ENCODE measurements at regions not wholly inside any gene's neighbourhood (a gene's known extent, or its start where the extent isn't known, plus 50 kb on each side); places are given as distances from the start of the nearest gene placed in this dataset.

DNA sequence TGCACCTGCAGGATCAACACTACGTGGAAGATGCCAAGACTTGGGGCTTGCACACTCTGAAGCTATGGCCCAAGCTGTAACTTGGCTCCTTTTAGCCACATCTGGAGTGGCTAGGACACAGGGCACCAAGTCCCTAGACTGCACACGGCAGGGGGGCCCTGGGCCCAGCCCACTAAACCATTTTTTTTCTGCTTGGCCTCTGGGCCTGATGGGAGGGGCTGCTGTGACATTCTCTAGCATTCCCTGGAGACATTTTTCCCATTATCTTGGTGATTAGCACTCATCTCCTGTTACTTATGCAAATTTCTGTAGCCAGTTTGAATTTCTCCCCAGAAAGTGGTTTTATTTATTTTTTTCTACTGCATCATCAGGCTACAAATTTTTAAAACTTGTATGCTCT lies 1080.7 kb downstream of the LRFN5 start:
- Histone ChIP-seq H3K9me3 (ENCODE audit: low read depth, low read length, poor library complexity, severe bottlenecking) (no peaks in the 10 kb centered on the region), H3K4me3 (ENCODE audit: low read depth, low read length, poor library complexity, severe bottlenecking) (no peak overlapping the region), H3K27me3 (replicated peaks; ENCODE audit: insufficient read depth, low read depth, low read length, poor library complexity) (no peaks in the 10 kb centered on the region), H3K4me1 (ENCODE audit: insufficient read depth, low read length, poor library complexity, severe bottlenecking) (no peaks in the 10 kb centered on the region), H3K27ac (ENCODE audit: low read depth, low read length, poor library complexity, severe bottlenecking) (no peak overlapping the region), H3K36me3 (ENCODE audit: insufficient read depth, low read length, poor library complexity, severe bottlenecking) (no peaks in the 10 kb centered on the region)
- POLR2A ChIA-PET (ENCODE audit: low non-redundant PET), result no interaction called here
- CTCF ChIA-PET, result no interaction called here
- intact Hi-C loops (cut with micrococcal nuclease; ENCODE audit: unreplicated experiment), result no loop called here
- no TSS peak for BruUV-seq (replicated peaks)
- DNase-seq (ENCODE audit: low spot score), result no peak
- no peak for TF ChIP-seq CTCF (conservative IDR thresholded peaks at IDR 0.05; ENCODE audit: low read depth, low read length)
- no peak for TF ChIP-seq EZH2 (IDR thresholded peaks at IDR 0.05; ENCODE audit: borderline replicate concordance, low read depth, low read length, poor library complexity, severe bottlenecking)

- ChIA-PET CTCF (no interaction called here), POLR2A (ENCODE audit: low non-redundant PET) (no interaction called here)
- TF ChIP-seq CTCF (conservative IDR thresholded peaks at IDR 0.05; ENCODE audit: low read depth, low read length) (no peak), EZH2 (IDR thresholded peaks at IDR 0.05; ENCODE audit: borderline replicate concordance, low read depth, low read length, poor library complexity, severe bottlenecking) (no peak)
- H3K27ac ChIP-seq (ENCODE audit: low read depth, low read length, poor library complexity, severe bottlenecking), result no peak overlapping the region
- DNase-seq (ENCODE audit: low spot score), result no peak
- H3K4me3 ChIP-seq (ENCODE audit: low read depth, low read length, poor library complexity, severe bottlenecking), result no peak overlapping the region
- intact Hi-C loops (cut with micrococcal nuclease; ENCODE audit: unreplicated experiment), result no loop called here
- BruUV-seq (replicated peaks), result no TSS peak
- no peaks in the 10 kb centered on the region for H3K27me3 ChIP-seq (replicated peaks; ENCODE audit: insufficient read depth, low read depth, low read length, poor library complexity)
- H3K4me1 ChIP-seq (ENCODE audit: insufficient read depth, low read length, poor library complexity, severe bottlenecking), result no peaks in the 10 kb centered on the region
- H3K9me3 ChIP-seq (ENCODE audit: low read depth, low read length, poor library complexity, severe bottlenecking), result no peaks in the 10 kb centered on the region
- no peaks in the 10 kb centered on the region for H3K36me3 ChIP-seq (ENCODE audit: insufficient read depth, low read length, poor library complexity, severe bottlenecking)
Observed at GRCh38 chr14:42683707-42684106, 1077.0 kb downstream of the LRFN5 start.

- Histone ChIP-seq H3K27ac (ENCODE audit: low read depth, low read length, poor library complexity, severe bottlenecking) (no peak overlapping the region), H3K4me1 (ENCODE audit: insufficient read depth, low read length, poor library complexity, severe bottlenecking) (no peaks in the 10 kb centered on the region), H3K9me3 (ENCODE audit: low read depth, low read length, poor library complexity, severe bottlenecking) (no peaks in the 10 kb centered on the region), H3K36me3 (ENCODE audit: insufficient read depth, low read length, poor library complexity, severe bottlenecking) (no peaks in the 10 kb centered on the region), H3K27me3 (replicated peaks; ENCODE audit: insufficient read depth, low read depth, low read length, poor library complexity) (no peaks in the 10 kb centered on the region), H3K4me3 (ENCODE audit: low read depth, low read length, poor library complexity, severe bottlenecking) (no peak overlapping the region)
- ChIA-PET CTCF (no interaction called here), POLR2A (ENCODE audit: low non-redundant PET) (no interaction called here)
- TF ChIP-seq EZH2 (IDR thresholded peaks at IDR 0.05; ENCODE audit: borderline replicate concordance, low read depth, low read length, poor library complexity, severe bottlenecking), result no peak
- TF ChIP-seq CTCF (conservative IDR thresholded peaks at IDR 0.05; ENCODE audit: low read depth, low read length), result no peak
- DNase-seq (ENCODE audit: low spot score), result no peak
- BruUV-seq (replicated peaks), result no TSS peak
- intact Hi-C loops (cut with micrococcal nuclease; ENCODE audit: unreplicated experiment), result no loop called here
Observed at GRCh38 chr14:42676636-42677035, 1070.0 kb downstream of the LRFN5 start.
